Large intestine (tissue), 3 donors: ENCODE measurements at regions not wholly inside any gene's neighbourhood (a gene's known extent, or its start where the extent isn't known, plus 50 kb on each side); places are given as distances from the start of the nearest gene placed in this dataset.
"Not testable (repeated sequence)": the region's sequence is repeated elsewhere in the genome, so short reads cannot be mapped to it uniquely, and the experiment has no call there.

ENCODE experiments used
- DNase-seq, 2 donors: peaks; one replicate each; pipeline versions ENCODE4 v3.0.0 to v3.0.0-alpha.2; 2013
- H3K27ac ChIP-seq: one replicate; pipeline ENCODE4 v1.5.1; 2013; ENCODE audit warnings: low read length
- H3K27me3 ChIP-seq: 2 replicates; pipeline ENCODE4 v1.6.1; 2013; ENCODE audit warnings: low read length; ENCODE audit not compliant: control insufficient read depth, insufficient read depth
- H3K36me3 ChIP-seq: 2 replicates; pipeline ENCODE4 v1.6.1; 2013; ENCODE audit warnings: low read length; ENCODE audit not compliant: control insufficient read depth, insufficient read depth
- H3K4me1 ChIP-seq: one replicate; pipeline ENCODE4 v1.6.1; 2013; ENCODE audit warnings: low read length; ENCODE audit not compliant: control insufficient read depth, insufficient read depth
- H3K4me3 ChIP-seq: one replicate; pipeline ENCODE4 v1.5.1; 2013; ENCODE audit warnings: low read length
- H3K9me3 ChIP-seq: one replicate; pipeline ENCODE4 v1.6.1; 2013; ENCODE audit warnings: mild to moderate bottlenecking, low read depth, low read length, moderate library complexity; ENCODE audit not compliant: control insufficient read depth
- WGBS: methylation state at CpG from one replicate; pipeline ENCODE4 v1.1.5; 2013; ENCODE audit warnings: low lambda C conversion rate; ENCODE audit not compliant: insufficient coverage; 5-methylcytosine and 5-hydroxymethylcytosine counted together

GRCh38 chr6:19209202-19209601 is 628.0 kb upstream of the ID4 start:
- H3K4me1 ChIP-seq = no peaks in the 10 kb centered on the region
- WGBS = 88% methylated on average over 1 of the region's 2 CpGs
- H3K27me3 ChIP-seq = no peaks in the 10 kb centered on the region
- H3K27ac ChIP-seq = no peak overlapping the region
- no peak for DNase-seq
- no peak overlapping the region for H3K4me3 ChIP-seq
- H3K36me3 ChIP-seq = no peaks in the 10 kb centered on the region
- H3K9me3 ChIP-seq = peaks cover 3% of the 10 kb centered on the region

GRCh38 chr6:19210849-19211590 is 626.1 kb upstream of the ID4 start:
- no peak for DNase-seq
- WGBS = no CpG with 5 or more reads among the region's 14 CpGs
- H3K36me3 ChIP-seq = no peaks in the 10 kb centered on the region
- no peaks in the 10 kb centered on the region for H3K4me1 ChIP-seq
- H3K9me3 ChIP-seq = no peaks in the 10 kb centered on the region
- no peak overlapping the region for H3K27ac ChIP-seq
- no peak overlapping the region for H3K4me3 ChIP-seq
- no peaks in the 10 kb centered on the region for H3K27me3 ChIP-seq

GRCh38 chr6:19214231-19214630 is 622.9 kb upstream of the ID4 start:
- Histone ChIP-seq H3K27me3 (no peaks in the 10 kb centered on the region), H3K4me3 (no peak overlapping the region), H3K27ac (no peak overlapping the region), H3K4me1 (no peaks in the 10 kb centered on the region), H3K36me3 (no peaks in the 10 kb centered on the region), H3K9me3 (no peaks in the 10 kb centered on the region)
- WGBS = no CpG with 5 or more reads among the region's 2 CpGs
- DNase-seq = no peak

- no peaks in the 10 kb centered on the region for H3K4me1 ChIP-seq
- H3K4me3 ChIP-seq = no peak overlapping the region
- 40% methylated on average over 1 of the region's 1 CpG for WGBS
- H3K9me3 ChIP-seq = no peaks in the 10 kb centered on the region
- no peak overlapping the region for H3K27ac ChIP-seq
- H3K27me3 ChIP-seq = no peaks in the 10 kb centered on the region
- no peak for DNase-seq
- no peaks in the 10 kb centered on the region for H3K36me3 ChIP-seq
Measured at GRCh38 chr6:19219931-19220330, 617.2 kb upstream of the ID4 start.

- Histone ChIP-seq H3K4me1 (no peaks in the 10 kb centered on the region), H3K36me3 (no peaks in the 10 kb centered on the region), H3K4me3 (no peak overlapping the region), H3K9me3 (peaks cover 3% of the 10 kb centered on the region), H3K27me3 (no peaks in the 10 kb centered on the region), H3K27ac (no peak overlapping the region)
- no CpG with 5 or more reads among the region's 5 CpGs for WGBS
- no peak for DNase-seq
Measured at GRCh38 chr6:19231878-19232561, 605.1 kb upstream of the ID4 start.

GRCh38 chr6:19245656-19246055 is 591.5 kb upstream of the ID4 start:
- Histone ChIP-seq H3K36me3 (no peaks in the 10 kb centered on the region), H3K9me3 (no peaks in the 10 kb centered on the region), H3K4me1 (no peaks in the 10 kb centered on the region), H3K27me3 (no peaks in the 10 kb centered on the region), H3K27ac (no peak overlapping the region), H3K4me3 (no peak overlapping the region)
- WGBS = 83% methylated on average over 1 of the region's 1 CpG
- no peak for DNase-seq

- not testable (repeated sequence) for DNase-seq, H3K36me3 ChIP-seq, H3K9me3 ChIP-seq, H3K4me1 ChIP-seq, H3K27ac ChIP-seq, H3K27me3 ChIP-seq, H3K4me3 ChIP-seq
- no CpG with 5 or more reads among the region's 8 CpGs for WGBS
Measured at GRCh38 chr6:19247181-19247580, 590.0 kb upstream of the ID4 start.

GRCh38 chr6:19256123-19256522 is 581.0 kb upstream of the ID4 start:
- not testable (repeated sequence) for H3K4me1 ChIP-seq, H3K9me3 ChIP-seq, H3K27me3 ChIP-seq, H3K36me3 ChIP-seq, DNase-seq, H3K27ac ChIP-seq, H3K4me3 ChIP-seq
- 100% methylated on average over 1 of the region's 2 CpGs for WGBS

- no CpG with 5 or more reads among the region's 1 CpG for WGBS
- Histone ChIP-seq H3K4me3 (no peak overlapping the region), H3K4me1 (no peaks in the 10 kb centered on the region), H3K27ac (no peak overlapping the region), H3K27me3 (no peaks in the 10 kb centered on the region), H3K9me3 (no peaks in the 10 kb centered on the region), H3K36me3 (no peaks in the 10 kb centered on the region)
- DNase-seq = no peak
Measured at GRCh38 chr6:19261642-19262041, 575.5 kb upstream of the ID4 start.

GRCh38 chr6:19268117-19268516 is 569.1 kb upstream of the ID4 start:
- Histone ChIP-seq H3K9me3 (peaks cover 11% of the 10 kb centered on the region), H3K4me1 (no peaks in the 10 kb centered on the region), H3K27me3 (no peaks in the 10 kb centered on the region), H3K27ac (no peak overlapping the region), H3K4me3 (no peak overlapping the region), H3K36me3 (no peaks in the 10 kb centered on the region)
- WGBS = no CpG with 5 or more reads among the region's 2 CpGs
- no peak for DNase-seq

- H3K4me1 ChIP-seq = no peaks in the 10 kb centered on the region
- no peak overlapping the region for H3K4me3 ChIP-seq
- H3K27me3 ChIP-seq = no peaks in the 10 kb centered on the region
- DNase-seq = no peak
- H3K36me3 ChIP-seq = no peaks in the 10 kb centered on the region
- no peak overlapping the region for H3K27ac ChIP-seq
- H3K9me3 ChIP-seq = peaks cover 11% of the 10 kb centered on the region
Measured at GRCh38 chr6:19268718-19269117, 568.5 kb upstream of the ID4 start.
